A673 (cell line): ENCODE measurements at regions not wholly inside any gene's neighbourhood (a gene's known extent, or its start where the extent isn't known, plus 50 kb on each side); places are given as distances from the start of the nearest gene placed in this dataset.

ENCODE experiments used
- EZH2 ChIP-seq: fragments of 200-600 bp; sonication (generic); IDR thresholded peaks from 2 replicates; pipeline ENCODE4 v1.6.1; 2017; ENCODE audit warnings: borderline replicate concordance, low read depth, mild to moderate bottlenecking, mixed read lengths, antibody characterized with exemption, low read length; ENCODE audit not compliant: poor library complexity, severe bottlenecking
- TF ChIP-seq, protein P1 (sequence below): fragments of 300-800, 200-600 bp; sonication (generic); conservative IDR thresholded peaks from 2 replicates; pipeline ENCODE4 v1.5.1; 2017; ENCODE audit warnings: low read depth, mild to moderate bottlenecking, antibody characterized with exemption, low read length, moderate library complexity, mixed read lengths

DNA sequence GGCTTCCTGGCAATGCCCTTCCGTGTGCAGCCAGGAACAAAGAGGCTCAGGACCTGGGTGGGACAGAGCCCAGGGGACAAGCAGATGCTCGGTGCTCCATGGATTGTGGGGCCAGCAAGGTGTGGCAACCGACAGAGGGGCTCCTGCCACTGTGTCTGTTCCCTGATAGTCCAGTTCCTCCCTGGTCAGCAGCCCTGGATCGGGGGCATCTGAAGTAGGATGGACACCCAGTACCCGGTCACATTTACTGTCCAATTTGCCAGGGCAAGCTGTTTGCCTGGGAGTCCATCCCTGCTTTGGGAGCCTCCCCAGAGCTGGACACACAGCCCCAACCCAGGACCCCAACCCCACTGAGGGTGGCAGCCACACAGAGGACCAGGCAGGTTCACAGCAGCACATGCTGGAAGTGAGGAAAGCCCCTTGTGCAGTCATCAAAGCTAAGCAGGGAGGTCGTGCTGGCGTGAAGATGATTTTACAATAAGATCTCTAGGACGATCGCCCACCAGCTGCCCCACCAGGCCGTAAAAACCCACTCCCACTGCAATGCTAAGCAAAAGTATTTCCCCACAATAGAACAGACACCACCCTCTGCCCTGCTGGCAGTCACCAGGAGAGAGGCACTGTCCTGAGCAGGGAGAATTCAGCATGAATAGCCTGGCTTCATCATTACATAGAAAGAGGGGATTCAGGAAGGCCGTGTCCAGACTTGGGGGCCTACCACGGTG lies 141.7 kb downstream of the NDUFA10 start:
- TF ChIP-seq, protein P1, sequence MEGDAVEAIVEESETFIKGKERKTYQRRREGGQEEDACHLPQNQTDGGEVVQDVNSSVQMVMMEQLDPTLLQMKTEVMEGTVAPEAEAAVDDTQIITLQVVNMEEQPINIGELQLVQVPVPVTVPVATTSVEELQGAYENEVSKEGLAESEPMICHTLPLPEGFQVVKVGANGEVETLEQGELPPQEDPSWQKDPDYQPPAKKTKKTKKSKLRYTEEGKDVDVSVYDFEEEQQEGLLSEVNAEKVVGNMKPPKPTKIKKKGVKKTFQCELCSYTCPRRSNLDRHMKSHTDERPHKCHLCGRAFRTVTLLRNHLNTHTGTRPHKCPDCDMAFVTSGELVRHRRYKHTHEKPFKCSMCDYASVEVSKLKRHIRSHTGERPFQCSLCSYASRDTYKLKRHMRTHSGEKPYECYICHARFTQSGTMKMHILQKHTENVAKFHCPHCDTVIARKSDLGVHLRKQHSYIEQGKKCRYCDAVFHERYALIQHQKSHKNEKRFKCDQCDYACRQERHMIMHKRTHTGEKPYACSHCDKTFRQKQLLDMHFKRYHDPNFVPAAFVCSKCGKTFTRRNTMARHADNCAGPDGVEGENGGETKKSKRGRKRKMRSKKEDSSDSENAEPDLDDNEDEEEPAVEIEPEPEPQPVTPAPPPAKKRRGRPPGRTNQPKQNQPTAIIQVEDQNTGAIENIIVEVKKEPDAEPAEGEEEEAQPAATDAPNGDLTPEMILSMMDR, result no peak
- TF ChIP-seq EZH2, result no peak
